HG03039 (cell line): ENCODE measurements at regions not wholly inside any gene's neighbourhood (a gene's known extent, or its start where the extent isn't known, plus 50 kb on each side); places are given as distances from the start of the nearest gene placed in this dataset.
"Not testable (repeated sequence)": the region's sequence is repeated elsewhere in the genome, so short reads cannot be mapped to it uniquely, and the experiment has no call there.

ENCODE experiments used
- ATAC-seq: cut with Tn5 transposase; IDR thresholded peaks from one replicate; pipeline ENCODE4 v1.9.1; 2021; ENCODE audit warnings: mild to moderate bottlenecking, moderate library complexity; ENCODE audit not compliant: unreplicated experiment

DNA sequence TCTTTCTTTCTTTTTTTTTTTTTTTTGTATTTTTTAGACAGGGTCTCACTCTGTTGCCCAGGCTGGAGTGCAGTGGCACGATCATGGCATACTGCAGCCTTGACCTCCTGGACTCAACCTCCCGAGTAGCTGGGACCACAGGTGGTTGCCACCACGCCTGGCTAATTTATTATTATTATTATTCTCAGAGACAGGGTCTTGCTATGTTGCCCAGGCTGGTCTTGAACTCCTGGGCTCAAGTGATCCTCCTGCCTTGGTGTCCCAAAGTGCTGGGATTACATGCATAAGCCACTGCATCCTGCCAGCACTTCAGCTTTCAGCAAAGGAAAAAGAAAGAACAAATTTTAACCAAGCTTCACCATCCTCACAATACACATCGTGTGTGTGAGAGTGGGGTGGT is 97.9 kb upstream of the SERBP1 start:
- no peak for ATAC-seq

DNA sequence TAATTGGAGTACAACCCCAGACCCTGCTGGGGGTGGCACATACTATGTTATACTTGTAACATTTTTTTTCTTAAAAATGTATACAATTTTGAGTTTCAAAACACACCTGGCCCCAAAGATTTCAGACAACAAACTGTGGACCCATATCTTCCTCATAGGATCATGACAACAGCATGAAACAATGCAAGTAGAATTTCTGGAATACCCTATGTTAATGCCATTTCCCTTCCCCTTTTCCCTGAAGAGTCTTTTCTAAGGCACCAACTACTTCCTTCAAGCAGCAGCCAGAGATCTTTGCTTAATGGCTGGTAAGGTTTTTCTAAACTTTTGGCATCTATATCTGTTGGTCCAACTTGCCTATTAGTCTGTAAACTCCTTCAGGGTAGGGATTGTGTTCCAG is 99.9 kb upstream of the SERBP1 start:
- ATAC-seq, result no peak

DNA sequence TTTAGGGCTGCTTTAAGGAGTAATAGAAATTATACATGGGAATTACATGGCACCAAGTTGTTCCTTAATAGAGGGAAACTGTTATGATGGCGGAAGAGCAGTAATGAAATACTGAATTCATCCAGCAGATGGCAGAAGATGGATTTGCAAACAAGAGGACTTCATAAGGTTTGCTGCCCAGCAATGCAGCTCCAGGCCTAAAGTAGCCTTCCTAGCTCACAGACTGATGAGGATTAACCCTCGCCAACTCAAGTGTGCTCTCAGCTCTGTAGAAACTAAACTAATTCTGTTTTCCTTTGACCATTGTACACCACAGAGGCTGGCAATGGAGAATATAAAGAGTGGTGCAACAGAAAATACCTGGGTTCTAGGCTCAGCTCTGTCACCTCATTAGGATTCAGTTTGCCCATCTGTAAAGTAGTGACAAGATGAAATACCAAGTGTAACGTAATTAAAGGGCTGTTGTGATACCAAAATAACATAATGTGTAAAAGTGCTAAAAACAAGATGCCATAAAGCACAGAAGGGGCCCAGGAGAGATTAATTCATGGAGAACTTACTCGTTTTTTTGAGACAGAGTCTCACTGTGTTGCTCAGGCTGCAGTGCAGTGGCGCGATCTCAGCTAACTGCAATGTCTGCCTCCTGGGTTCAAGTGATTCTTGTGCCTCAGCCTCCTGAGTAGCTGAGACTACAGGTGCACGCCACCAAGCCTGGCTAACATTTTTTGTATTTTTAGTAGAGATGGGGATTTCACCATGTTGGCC is 102.4 kb upstream of the SERBP1 start:
- peak; percentile 69 for ATAC-seq

DNA sequence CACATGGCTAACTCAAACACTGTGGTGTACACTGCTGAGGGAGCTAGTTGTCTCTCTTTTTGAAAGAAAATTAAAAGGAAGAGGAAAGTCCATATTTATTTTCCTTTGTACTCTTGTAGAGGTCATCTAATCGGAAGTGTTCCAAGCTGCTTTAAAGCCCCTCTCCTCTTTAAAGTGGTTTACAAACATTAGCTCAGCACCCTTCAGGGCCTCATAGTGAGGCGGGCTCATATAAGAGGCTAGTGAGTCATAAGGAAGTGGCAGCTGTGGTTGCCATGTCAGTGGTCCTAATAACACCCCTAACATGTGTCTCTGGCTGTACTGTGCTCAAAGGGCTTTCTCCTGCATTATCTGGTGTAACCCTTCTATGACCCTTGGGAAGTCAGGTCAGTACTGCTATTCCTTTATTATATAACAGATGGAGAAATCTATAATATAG is 104.4 kb upstream of the SERBP1 start:
- ATAC-seq, result no peak

DNA sequence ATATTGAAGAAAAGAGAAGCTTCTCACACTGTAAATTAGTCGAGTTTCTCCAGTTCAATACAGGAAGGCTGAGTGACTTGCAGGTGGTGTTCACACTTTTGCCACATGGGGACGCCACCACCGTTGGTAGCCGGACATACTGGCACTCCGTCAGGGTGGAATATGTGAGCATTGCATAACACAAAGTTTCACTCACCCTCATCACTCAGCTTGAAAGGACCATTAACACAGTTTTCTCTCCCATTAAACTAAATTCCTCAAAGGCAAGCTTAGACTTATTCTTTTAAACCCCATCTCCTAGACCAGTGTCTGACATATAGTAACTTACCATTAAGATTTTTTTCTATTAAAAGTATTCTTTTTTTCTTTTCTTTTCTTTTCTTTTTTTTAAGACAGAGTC is 105.3 kb upstream of the SERBP1 start:
- ATAC-seq, result no peak

DNA sequence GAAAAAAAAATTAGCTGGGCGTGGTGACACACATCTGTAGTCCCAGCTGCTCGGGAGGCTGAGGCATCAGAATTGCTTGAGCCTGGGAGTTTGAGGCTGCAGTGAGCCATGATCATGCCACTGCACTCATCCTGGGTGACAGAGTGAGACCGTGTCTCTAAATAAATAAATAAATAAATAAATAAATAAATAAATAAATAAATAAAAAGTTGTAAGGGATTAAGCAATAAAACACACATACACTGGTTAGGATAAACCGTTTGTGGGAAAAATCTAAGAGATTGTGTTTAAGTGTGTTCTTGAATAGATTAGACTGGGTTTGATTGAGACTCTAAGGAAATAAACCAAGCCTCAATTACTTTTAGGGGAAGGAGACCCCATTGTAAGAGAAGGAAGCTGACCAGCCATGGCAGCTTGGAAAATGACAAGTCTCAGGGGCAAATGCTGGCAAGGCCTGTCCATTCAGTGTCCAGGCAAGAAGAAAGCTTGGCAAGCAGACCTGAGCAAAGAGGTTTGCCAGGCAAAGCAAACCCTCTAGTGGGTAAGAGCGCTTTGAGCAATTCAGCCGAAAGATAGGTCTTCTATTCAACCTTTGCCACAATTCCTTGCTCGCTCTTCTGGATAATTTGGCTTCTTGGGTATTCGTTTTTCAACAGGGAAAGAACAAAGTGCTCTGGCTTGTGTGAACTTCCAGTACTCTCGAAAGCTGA is 106.9 kb upstream of the SERBP1 start:
- ATAC-seq, result no peak

DNA sequence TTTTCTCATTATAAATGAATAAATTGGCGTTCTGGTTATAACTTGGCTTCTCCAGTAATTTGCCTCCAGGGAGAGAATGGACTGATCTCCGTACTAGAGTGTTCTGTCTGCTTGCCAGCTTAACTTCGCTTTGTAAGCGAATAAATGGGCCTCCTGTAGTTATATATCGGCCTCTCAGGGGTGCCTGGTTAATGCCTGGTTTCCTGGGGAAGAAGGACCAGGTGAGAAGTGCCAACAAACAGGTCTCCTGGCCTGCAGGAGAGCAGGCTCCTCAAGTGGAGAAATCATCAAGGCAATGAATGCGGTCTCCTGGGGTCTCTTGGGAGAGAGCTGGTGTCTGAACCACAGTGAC is 107.4 kb upstream of the SERBP1 start:
- ATAC-seq, result no peak

DNA sequence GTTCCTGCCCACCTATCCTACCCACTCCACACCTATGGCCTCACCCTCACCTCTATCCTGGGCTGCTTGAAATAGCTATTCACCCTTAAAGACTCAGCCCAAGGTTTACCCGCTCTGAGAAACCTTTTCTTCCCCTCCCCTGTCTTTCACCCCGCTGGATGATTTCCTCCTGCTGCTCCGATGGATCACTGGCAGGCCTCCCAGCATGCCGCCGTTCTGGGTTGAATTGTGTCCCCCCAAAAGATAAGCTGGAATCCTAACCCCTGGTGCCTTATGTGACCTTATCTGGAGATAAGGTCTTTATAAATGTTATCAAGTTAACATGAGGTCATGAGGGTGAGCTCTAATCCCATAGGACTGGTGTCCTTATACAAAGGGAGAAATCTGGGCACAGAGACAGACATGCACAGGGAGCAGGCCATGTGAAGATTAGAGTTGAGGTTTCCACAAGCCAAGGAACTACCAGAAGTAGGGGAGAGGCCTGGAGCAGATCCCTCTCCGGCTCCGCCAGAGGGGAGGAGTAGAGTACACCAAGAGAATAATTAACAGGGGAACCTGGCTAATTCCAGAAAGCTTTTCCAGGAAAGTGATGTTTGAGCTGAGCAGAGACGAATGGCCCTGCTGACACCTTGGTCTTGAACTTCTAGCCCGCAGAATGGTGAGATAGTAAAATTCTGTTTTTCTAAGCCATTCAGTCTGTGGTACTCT is 110.0 kb upstream of the SERBP1 start:
- ATAC-seq, result no peak

DNA sequence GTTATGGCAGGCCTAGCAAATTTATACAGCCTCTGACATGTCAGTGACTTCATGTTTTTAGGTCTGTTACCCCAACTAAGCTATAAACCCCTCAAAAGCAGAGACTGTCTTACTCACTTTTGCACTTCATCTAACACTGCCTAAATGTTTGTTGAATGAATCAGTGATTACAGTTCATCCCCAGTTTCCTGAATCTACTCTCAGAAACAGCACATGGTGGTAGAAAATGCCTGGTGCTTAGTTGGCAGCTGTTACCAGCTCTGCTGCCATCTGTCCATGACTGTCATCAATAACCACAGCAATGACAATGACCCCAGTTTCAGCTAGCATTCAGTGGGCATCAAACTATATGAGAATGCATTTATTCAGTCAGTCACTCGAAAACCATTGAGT is 110.5 kb upstream of the SERBP1 start:
- no peak for ATAC-seq

DNA sequence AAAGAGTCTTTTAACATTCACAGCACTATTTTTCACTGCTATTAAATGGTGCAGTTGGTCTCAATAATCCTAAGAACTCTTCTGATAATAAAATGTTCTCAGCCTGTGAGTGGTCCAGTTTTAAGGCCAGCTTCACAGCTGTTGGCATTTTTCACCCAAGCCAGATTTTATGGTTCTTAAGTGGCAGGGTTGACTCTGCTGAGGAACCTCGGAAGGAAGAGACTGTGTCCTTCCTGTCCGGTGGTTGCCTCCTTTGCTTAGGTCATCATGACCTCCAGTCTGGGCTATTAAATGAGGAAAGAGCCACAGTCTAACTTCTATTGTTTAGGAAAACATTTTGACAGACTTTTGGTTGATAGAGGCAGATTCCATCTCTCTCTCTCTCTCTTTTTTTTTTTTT is 112.5 kb upstream of the SERBP1 start:
- ATAC-seq, result no peak

DNA sequence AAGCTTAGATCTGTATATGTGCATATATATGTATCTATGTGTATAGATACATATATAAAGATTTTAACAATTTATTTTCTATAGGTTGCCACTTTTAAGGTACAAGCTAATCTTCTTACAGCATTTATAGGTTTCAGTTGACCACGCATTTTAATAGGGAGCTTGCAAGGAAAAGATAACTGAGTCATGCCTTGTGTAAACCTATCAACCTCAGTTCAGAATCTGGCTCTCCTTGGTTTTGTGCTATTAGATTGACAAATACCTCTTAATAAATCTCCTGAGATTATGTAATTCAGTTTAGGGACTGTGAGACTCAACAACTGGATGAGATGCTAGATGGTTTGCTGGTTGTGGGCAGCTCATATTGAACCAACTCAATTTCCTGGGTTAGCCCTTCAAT is 114.7 kb upstream of the SERBP1 start:
- ATAC-seq, result no peak

DNA sequence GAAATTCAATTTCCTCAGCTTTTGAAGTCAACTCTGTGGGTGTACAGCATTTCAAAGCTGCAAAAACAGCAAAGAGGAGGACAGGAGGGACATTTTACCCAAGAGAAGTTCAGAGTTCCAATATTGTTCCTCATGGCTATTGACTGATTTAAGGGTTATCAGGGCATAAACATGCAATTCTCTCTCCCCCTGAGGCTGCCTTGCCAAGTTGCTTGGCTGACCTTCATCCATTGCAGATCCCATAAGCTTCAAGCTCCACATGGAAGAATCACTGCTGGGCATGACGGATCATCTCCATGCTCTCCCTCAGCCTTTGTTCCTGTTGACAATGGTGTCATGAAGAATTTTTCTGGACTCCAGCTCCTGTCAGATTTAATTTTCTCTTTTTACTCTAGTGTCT is 115.2 kb upstream of the SERBP1 start:
- ATAC-seq, result no peak

DNA sequence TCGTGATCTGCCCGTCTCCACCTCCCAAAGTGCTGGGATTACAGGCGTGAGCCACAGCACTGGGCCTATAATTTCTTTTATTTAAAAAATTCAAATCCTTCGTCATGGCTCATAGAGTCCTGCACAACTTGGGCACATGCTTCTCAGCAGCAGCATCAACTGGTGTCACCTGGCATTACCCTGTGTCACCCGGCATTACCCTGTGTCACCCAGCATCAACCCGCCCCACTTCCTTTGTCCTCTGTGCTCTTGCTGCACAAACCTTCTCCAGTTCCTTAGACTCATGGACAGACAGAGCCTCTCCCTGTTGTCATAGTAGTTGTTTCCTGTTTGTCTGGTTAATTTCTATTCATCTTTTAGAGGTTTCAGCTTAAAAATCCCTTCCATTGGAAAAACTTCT is 121.2 kb upstream of the SERBP1 start:
- no peak for ATAC-seq

DNA sequence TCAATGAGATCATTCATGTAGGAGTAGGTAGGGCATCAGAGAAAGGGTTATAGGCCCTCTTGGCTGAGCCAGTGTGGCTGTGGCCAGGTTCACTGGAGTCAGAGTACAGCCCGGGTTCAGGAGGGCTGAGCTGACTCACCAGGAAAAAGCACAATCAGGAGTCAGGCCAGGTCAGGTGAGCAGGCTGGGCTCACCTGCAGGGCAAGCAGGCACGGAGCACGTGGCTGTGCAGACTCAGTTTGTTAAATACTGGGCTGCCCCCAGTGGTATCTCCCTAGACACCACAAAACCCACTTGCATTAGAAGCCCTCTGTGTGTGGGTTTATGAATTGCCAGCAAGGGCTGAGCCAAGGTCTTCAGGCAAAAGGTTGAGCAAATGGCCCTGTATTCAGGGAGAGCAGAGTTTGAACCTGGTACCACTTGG is 122.1 kb upstream of the SERBP1 start:
- ATAC-seq, result no peak

DNA sequence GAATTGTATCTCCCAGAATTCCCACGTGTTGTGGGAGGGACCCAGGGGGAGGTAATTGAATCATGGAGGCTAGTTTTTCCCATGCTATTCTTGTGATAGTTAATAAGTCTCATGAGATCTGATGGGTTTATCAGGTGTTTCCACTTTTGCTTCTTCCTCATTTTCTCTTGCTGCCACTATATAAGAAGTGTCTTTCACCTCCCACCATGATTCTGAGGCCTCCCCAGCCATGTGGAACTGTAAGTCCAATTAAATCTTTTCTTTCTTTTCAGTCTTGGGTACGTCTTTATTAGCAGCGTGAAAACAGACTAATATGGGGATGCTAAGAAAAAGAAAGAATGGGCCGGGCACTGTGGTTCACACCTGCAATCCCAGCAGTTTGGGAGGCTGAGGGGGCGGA is 124.0 kb upstream of the SERBP1 start:
- ATAC-seq, result not testable (repeated sequence)

DNA sequence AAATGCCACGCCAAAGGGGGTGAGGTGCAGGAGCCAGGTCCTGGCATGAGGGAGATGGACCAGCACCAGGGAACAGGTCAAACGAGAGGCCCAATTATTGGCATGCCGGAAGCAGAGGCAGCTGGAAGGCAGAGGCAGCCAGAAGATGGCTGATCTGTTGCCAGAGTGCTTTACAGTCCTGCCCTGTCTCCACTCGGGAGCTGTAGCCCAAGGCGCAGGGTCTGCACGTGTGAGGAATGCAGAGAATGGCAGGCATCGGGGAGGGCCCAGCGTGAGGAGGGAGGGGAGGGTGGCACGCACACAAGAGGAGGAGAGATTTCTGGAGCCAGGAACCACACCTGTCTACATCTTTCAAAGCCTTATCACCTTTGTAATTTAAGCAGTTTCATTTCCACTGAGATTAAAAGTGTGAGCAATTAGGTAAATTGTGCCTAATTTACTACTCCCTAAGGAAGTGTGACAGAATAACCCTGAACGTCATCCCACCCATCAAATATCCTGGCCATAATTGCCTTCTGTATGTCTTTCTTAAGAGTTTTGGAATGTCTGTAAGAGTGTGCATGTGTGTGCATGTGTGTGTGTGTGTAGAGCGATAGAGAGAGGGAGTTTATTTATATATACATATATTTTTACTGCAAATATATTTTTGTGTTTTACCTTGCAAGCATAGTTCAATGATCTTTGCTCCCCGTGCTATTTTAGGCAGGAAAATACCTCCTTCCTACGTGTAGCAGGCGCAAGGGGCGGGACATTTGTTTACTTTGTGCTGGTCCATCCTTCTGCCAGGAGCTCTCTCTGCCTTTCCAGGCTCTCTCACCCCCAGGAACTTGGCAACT is 125.5 kb upstream of the SERBP1 start:
- ATAC-seq, result no peak

DNA sequence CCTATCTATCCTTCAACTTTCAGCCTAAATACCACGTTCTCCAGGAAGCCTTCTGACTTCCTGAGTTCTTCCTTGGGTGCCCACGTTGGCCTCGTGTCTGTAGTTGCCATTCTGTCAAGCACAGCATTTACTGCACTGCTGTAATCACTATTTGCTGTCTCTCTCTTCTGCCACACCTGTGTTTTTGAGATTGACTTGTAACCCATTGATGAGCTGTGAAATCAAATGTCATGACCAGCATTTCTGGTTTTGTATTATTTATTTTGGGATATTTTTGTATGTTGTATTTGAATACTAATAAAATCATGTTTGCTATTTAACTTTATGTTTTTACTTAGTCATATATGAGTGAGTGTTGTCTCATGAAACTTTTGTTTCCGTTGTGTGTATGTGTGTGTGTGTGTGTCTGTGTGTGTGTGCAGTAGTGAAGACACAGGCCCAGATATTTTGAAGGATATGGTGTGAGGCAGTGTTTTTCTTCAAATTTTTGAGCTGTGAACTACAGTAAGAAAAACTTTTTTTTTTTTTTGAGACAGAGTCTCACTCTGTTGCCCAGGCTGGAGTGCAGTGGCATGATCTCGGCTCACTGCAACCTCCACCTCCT is 126.2 kb upstream of the SERBP1 start:
- ATAC-seq, result no peak

DNA sequence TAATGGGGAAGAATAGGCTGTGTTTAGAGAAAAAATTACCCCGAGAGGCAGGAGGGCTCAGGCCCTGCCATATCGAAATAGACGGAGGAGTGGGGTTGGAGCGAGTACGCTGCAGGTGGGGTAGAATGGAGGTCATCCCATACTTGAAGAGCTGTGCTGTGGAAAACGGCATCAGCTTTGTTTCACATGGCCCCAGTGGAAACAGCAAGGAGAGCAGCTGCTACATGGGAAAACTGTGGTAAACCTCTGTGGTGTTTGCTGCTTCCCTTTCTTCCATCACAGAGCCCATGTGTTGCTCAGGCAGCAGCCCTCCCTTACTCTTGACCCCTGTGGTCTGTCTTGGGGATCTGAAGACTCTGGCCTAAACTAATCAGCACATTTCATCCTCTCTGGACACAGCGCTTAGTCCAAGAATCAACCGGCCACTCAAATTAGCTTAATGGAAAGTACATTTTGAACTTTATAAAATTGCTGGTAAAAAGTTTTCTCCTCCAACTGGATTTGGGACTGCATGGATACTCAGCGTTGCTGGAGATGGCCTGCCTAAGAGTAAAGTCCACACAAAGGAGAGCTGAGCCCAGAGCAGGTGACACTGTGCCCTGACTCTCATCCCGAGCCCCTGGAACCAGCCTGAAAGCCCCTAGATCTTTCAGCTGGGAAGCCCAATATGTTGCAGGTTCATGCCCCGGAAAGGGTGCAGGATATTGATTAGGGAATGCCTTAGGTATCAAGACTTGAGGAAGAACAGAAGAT is 127.1 kb upstream of the GADD45A start:
- no peak for ATAC-seq

DNA sequence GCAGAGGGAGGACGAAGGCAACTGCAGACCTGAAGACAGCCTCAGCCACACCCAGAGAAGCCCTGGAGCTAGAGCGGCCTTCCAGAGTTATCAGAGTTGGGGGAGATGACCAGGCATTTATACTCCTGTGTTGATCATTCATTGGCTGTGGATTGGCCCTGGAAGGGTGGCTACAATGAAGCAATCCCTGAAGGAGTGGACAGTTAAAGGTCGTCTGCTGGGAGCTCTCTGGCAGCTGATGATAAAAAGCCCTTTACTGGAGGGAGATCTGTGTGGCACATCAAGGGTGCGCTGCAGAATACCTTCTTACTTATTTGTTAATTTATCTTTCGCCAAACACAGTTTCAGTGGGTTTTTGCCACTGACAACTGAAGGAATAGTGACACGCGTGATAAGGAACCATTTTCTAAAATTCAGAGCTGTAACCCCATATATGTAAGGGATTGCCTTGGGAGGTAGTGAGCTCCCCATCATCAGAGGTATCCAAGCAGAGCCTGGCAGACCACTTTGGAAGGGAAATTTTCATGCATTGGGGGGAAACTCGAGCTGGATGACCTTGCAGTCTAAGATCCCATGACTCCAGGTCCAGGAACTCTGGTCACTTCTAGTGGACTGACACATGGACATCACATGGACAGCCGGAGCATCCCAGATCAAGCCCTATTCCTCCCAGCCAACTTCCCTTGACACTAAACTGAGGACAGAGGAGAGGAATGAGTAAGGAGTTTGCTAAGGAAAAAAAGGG is 126.4 kb upstream of the GADD45A start:
- ATAC-seq, result no peak
